ENCODE measurements at regions not wholly inside any gene's neighbourhood (a gene's known extent, or its start where the extent isn't known, plus 50 kb on each side); places are given as distances from the start of the nearest gene placed in this dataset.

- TF ChIP-seq EZH2 (IDR thresholded peaks at IDR 0.05): no peak
- no peak for TF ChIP-seq CTCF (IDR thresholded peaks at IDR 0.05)
- no peak for TF ChIP-seq EZH2phosphoT487 (IDR thresholded peaks at IDR 0.05)
Observed at GRCh38 chr4:173857828-173858227, 327.8 kb upstream of the HAND2 start.
